ENCODE measurements at regions not wholly inside any gene's neighbourhood (a gene's known extent, or its start where the extent isn't known, plus 50 kb on each side); places are given as distances from the start of the nearest gene placed in this dataset.

DNA sequence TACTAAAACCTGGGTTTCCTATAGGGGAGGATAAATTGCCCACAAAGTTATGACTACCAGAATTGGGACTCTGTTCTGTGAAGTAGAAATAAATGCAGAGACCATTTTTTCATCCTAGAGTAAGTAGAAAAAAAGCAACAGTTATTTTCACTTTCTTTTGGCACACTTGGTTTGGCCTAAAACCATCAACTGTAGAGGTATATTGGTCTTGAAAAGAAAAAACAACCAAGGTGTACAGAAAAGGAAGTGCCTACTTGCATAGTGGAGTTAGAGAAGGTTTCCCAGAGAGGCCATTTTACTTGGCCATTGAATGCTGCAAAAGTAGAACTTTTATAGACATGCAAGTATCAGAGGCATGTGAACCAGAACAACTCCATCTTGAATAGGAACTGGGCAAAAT lies 89.4 kb upstream of the TACR1 start:
- no peak overlapping the region for H3K27ac Mint-ChIP-seq
- H3K4me1 Mint-ChIP-seq, result peaks cover 5% of the 10 kb centered on the region
- H3K27me3 Mint-ChIP-seq (ENCODE audit: insufficient read depth, low read depth, poor library complexity), result peaks cover 2% of the 10 kb centered on the region
- H3K27me3 ChIP-seq (ENCODE audit: insufficient read depth), result no peaks in the 10 kb centered on the region
- no peak for ATAC-seq
- H3K4me1 ChIP-seq (ENCODE audit: insufficient read depth), result no peaks in the 10 kb centered on the region
- no peak overlapping the region for H2AFZ ChIP-seq
- H3K27ac ChIP-seq (ENCODE audit: low read depth), result no peak overlapping the region
- H3K9me3 Mint-ChIP-seq, result no peaks in the 10 kb centered on the region
- H3K36me3 ChIP-seq (ENCODE audit: insufficient read depth), result no peaks in the 10 kb centered on the region
- no peak overlapping the region for H3K4me3 ChIP-seq
- H3K9me2 ChIP-seq (ENCODE audit: insufficient read depth), result peaks cover 4% of the 10 kb centered on the region; the same call in 1 of the 2 replicates
- no peaks in the 10 kb centered on the region for H3K36me3 Mint-ChIP-seq (ENCODE audit: low read depth)
- no peak overlapping the region for H3K4me2 ChIP-seq
- H4K20me1 ChIP-seq (replicated peaks; ENCODE audit: insufficient read depth), result no peaks in the 10 kb centered on the region
- no peak overlapping the region for H3K4me3 Mint-ChIP-seq
- H3F3A ChIP-seq (replicated peaks; ENCODE audit: low read depth), result no peaks in the 10 kb centered on the region
- TF ChIP-seq POLR2AphosphoS5 (IDR thresholded peaks at IDR 0.05; ENCODE audit: low read depth) (no peak), STAT1 (IDR thresholded peaks at IDR 0.05; ENCODE audit: unreplicated experiment) (no peak), EZH2 (IDR thresholded peaks at IDR 0.05; ENCODE audit: low read depth, unreplicated experiment) (no peak)
- no peak for DNase-seq (ENCODE audit: low spot score)
- H3K79me2 ChIP-seq (replicated peaks; ENCODE audit: insufficient read depth), result no peaks in the 10 kb centered on the region

DNA sequence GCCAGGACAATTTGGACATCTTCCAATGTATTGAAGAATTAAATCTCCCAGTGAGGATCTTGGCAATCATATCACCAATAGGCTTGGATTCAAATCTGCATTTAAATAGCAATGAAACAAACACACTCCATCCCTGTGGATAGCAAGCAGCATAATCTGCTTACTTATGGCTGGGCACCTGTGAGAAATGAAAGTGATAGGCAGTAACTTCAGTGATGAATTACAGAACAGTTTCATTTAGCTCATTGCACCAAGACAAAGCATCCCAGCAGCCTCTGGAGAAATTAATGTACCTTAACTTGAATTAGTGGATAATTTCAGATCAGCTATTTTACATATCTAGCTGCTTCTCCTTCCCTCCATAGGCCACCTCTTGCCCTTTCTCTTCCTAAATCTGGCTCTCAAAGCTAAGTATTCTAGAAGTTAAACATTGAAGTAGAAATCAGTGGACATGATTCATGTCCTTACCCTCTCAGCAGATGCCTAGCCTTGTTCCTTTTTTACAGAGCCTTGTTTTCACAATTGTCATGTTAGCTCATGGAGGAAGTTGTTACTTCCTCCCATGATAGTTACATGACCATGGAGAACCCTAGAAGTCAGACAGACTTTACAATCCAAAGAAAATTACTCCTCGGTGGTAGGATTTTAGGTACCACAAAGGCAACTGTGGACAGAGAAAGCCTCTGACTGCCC lies 88.5 kb upstream of the TACR1 start:
- Mint-ChIP-seq H3K9me3 (no peaks in the 10 kb centered on the region), H3K27me3 (ENCODE audit: insufficient read depth, low read depth, poor library complexity) (peaks cover 2% of the 10 kb centered on the region), H3K36me3 (ENCODE audit: low read depth) (no peaks in the 10 kb centered on the region), H3K27ac (no peak overlapping the region), H3K4me1 (peaks cover 5% of the 10 kb centered on the region), H3K4me3 (no peak overlapping the region)
- Histone ChIP-seq H4K20me1 (replicated peaks; ENCODE audit: insufficient read depth) (no peaks in the 10 kb centered on the region), H3F3A (replicated peaks; ENCODE audit: low read depth) (no peaks in the 10 kb centered on the region), H3K4me2 (no peak overlapping the region), H3K9me2 (ENCODE audit: insufficient read depth) (peaks cover 4% of the 10 kb centered on the region; the same call in 1 of the 2 replicates), H3K4me1 (ENCODE audit: insufficient read depth) (no peaks in the 10 kb centered on the region), H3K4me3 (no peak overlapping the region), H3K27ac (ENCODE audit: low read depth) (no peak overlapping the region), H3K79me2 (replicated peaks; ENCODE audit: insufficient read depth) (no peaks in the 10 kb centered on the region), H3K36me3 (ENCODE audit: insufficient read depth) (no peaks in the 10 kb centered on the region), H2AFZ (no peak overlapping the region), H3K27me3 (ENCODE audit: insufficient read depth) (no peaks in the 10 kb centered on the region)
- no peak for ATAC-seq
- no peak for TF ChIP-seq CREB1 (CRISPR knock-in tag; IDR thresholded peaks at IDR 0.05; ENCODE audit: low read depth)
- TF ChIP-seq ZNF114 (CRISPR knock-in tag; IDR thresholded peaks at IDR 0.05), result no peak
- TF ChIP-seq, protein P1, sequence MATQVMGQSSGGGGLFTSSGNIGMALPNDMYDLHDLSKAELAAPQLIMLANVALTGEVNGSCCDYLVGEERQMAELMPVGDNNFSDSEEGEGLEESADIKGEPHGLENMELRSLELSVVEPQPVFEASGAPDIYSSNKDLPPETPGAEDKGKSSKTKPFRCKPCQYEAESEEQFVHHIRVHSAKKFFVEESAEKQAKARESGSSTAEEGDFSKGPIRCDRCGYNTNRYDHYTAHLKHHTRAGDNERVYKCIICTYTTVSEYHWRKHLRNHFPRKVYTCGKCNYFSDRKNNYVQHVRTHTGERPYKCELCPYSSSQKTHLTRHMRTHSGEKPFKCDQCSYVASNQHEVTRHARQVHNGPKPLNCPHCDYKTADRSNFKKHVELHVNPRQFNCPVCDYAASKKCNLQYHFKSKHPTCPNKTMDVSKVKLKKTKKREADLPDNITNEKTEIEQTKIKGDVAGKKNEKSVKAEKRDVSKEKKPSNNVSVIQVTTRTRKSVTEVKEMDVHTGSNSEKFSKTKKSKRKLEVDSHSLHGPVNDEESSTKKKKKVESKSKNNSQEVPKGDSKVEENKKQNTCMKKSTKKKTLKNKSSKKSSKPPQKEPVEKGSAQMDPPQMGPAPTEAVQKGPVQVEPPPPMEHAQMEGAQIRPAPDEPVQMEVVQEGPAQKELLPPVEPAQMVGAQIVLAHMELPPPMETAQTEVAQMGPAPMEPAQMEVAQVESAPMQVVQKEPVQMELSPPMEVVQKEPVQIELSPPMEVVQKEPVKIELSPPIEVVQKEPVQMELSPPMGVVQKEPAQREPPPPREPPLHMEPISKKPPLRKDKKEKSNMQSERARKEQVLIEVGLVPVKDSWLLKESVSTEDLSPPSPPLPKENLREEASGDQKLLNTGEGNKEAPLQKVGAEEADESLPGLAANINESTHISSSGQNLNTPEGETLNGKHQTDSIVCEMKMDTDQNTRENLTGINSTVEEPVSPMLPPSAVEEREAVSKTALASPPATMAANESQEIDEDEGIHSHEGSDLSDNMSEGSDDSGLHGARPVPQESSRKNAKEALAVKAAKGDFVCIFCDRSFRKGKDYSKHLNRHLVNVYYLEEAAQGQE (IDR thresholded peaks at IDR 0.05; ENCODE audit: unreplicated experiment), result no peak
- TF ChIP-seq NANOG (IDR thresholded peaks at IDR 0.05; ENCODE audit: borderline replicate concordance), result no peak
- TF ChIP-seq EZH2phosphoT487 (IDR thresholded peaks at IDR 0.05; ENCODE audit: unreplicated experiment), result no peak
- DNase-seq (ENCODE audit: low spot score), result no peak

Data from GM23338 (cell line).